Stimulated activated CD4-positive, alpha-beta T cell treated with anti-CD3 and anti-CD28 coated beads, Interleukin-2, amount 100 ng/mL, for 24 hours (primary cell): ENCODE measurements at regions not wholly inside any gene's neighbourhood (a gene's known extent, or its start where the extent isn't known, plus 50 kb on each side); places are given as distances from the start of the nearest gene placed in this dataset.

ENCODE experiments used
- DNase-seq, 2 donors: peaks; one replicate each; pipeline ENCODE4 v3.0.0-alpha.2; 2020

GRCh38 chr2:235371018-235371417 is 122.8 kb upstream of the AGAP1 start:
- no peak for DNase-seq

- no peak for DNase-seq
Measured at GRCh38 chr2:235373171-235373570, 120.7 kb upstream of the AGAP1 start.

- DNase-seq: no peak
Measured at GRCh38 chr2:235377176-235377575, 116.7 kb upstream of the AGAP1 start.

GRCh38 chr2:235378246-235378645 is 115.6 kb upstream of the AGAP1 start:
- DNase-seq: no peak

GRCh38 chr2:235378944-235379343 is 114.9 kb upstream of the AGAP1 start:
- DNase-seq: no peak

GRCh38 chr2:235381261-235381912 is 112.5 kb upstream of the AGAP1 start:
- no peak for DNase-seq

GRCh38 chr2:235382179-235382578 is 111.7 kb upstream of the AGAP1 start:
- no peak for DNase-seq

GRCh38 chr2:235382601-235383000 is 111.2 kb upstream of the AGAP1 start:
- no peak for DNase-seq

- DNase-seq: no peak
Measured at GRCh38 chr2:235383272-235383843, 110.5 kb upstream of the AGAP1 start.

GRCh38 chr2:235384624-235385023 is 109.2 kb upstream of the AGAP1 start:
- DNase-seq: no peak

- DNase-seq: no peak
Measured at GRCh38 chr2:235389626-235390025, 104.2 kb upstream of the AGAP1 start.

- peak; percentile 27 to 45 for DNase-seq
Measured at GRCh38 chr2:235390108-235390815, 103.6 kb upstream of the AGAP1 start.

- no peak for DNase-seq
Measured at GRCh38 chr2:235390816-235391194, 103.0 kb upstream of the AGAP1 start.

- no peak for DNase-seq
Measured at GRCh38 chr2:235391921-235392615, 101.8 kb upstream of the AGAP1 start.

- no peak for DNase-seq
Measured at GRCh38 chr2:235394278-235394828, 99.5 kb upstream of the AGAP1 start.

- no peak for DNase-seq
Measured at GRCh38 chr2:235396071-235396846, 97.6 kb upstream of the AGAP1 start.

GRCh38 chr2:235398321-235398720 is 95.5 kb upstream of the AGAP1 start:
- no peak for DNase-seq

GRCh38 chr2:235399895-235400294 is 93.9 kb upstream of the AGAP1 start:
- DNase-seq: no peak

- DNase-seq: no peak
Measured at GRCh38 chr2:235402422-235402821, 91.4 kb upstream of the AGAP1 start.

- no peak for DNase-seq
Measured at GRCh38 chr2:235405612-235406361, 88.1 kb upstream of the AGAP1 start.

GRCh38 chr2:235406430-235406829 is 87.4 kb upstream of the AGAP1 start:
- DNase-seq: no peak
